NCI-H1092 (cell line): ENCODE measurements at regions not wholly inside any gene's neighbourhood (a gene's known extent, or its start where the extent isn't known, plus 50 kb on each side); places are given as distances from the start of the nearest gene placed in this dataset.
"Not testable (repeated sequence)": the region's sequence is repeated elsewhere in the genome, so short reads cannot be mapped to it uniquely, and the experiment has no call there.

Experiments
- DNase-seq: peaks from one replicate; lab custom pipeline; 2025; lab: John Stamatoyannopoulos, UW

DNA sequence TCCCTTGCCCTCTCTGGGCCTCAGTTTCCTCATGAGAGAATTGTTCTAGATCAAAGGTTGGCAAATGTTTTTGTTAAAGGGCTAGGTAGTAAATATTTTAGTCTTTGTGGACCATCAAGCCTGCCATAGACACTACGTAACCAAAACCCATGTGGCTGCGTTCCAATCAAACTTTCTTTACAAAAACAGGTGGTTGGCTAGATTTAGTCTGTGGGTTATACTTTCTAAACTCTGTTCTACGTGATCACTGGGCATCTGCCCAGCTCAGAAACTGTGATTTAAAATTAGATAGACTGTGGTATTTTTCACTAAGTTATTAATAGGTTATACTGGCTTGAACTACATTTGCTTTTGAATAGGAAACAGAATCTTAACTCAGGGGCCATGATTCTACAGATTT lies 149.8 kb upstream of the DCC start:
- DNase-seq, result no peak

DNA sequence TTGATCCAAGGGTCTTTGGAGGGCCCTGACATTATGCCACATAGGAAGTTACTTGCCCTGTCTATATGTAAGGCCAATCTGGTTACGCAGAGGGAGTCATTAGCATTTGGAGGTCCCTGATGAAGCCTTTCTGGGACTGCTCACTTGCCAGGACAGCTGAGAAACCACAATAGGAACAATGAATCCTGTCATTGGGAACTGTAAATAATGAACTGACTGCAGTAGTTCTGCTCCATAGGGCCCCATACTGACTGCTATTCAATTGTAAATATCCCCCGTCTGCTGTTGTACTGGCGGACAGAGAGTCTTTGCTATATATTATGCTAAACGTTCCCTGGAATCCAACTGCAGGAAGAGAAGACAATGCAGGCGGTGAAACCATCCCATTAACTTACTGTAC lies 149.4 kb upstream of the DCC start:
- no peak for DNase-seq

DNA sequence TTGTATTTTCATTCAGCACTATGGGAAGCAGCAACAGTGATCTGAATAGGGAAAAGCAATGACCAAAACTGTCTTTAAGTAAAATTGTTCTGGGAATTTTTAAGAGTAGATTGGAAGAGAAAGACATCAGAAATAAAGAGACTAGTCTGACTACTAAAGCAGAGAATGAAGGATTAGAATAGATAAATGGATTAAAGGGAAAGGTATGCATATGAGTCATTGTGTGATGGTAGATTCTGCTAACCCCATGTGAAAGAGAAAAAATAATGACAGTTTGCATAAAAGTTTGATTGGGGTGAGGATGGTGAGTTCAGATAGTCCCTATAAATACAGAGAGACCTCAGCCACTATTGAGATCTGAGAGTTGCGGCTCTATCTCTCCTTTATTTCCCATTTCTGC lies 139.6 kb upstream of the DCC start:
- no peak for DNase-seq

DNA sequence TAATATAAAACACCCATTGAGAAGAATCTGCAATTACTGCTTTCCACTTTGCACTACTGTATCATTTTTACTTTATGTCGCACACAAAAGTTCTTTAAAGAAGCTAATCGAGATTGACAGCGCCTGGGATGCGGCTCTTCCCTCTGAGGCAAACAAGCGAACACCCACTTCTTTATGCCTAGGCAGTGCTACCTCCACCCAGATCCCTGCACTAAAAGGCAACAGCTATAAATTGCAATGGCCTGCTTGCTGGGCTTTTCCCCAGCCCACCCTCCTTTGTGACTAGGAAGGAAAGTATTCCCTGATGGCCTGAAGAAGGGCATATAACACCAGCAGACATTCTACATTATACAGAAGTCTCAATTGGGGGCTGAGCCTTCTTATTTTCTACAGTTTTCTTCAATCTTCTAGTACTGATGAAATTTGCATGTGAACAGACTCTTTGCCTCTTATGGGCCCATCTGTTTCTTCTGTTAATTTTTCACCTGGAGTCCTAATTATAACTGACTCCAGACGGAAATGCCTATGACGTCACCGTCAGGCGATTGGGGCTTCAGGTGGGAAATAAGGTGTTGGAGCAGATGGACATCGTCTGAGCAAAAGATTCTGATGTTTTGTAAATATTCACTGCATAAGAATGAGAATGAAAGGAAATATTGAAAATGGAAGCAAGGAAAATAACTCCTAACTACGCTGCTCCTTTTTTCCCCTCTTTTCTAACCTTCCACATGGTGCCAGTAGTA lies 138.9 kb upstream of the DCC start:
- DNase-seq, result no peak

DNA sequence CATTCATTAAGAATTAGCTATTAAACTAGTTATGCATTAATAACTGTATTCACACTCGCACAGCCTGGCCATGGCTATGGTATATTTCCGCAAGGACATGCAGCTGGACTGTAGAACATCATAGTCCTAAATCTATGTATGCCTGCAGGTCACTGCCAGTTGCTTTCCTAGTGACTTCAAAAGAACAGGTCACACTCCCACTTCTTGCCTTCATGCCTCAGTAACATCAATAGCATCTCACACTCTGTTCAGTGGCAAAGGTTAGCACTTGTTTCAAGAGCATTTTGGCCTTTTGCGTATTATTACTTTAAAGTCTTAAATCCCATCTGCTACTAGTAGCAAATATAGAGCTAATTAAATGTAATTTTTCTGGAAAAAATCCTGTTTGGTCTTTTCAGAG lies 131.4 kb upstream of the DCC start:
- DNase-seq, result no peak

DNA sequence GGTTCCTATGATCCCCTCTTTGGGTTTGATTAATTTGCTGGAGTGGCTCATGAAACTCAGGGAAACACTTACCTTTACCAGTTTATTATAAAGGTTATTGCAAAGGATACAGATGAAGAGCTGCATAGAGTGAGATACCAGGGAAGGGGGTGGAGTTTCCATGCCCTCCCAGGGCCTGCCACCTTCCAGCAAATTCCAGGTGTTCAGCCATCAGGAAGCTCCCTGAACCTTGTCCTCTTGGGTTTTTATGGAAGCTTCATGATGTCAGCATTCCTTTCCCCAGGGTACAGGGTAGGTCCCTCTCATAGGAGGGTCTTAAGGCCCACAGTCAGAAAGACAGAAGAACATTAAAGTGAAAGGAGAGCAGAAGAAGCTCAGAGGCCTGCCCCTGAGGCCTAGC lies 123.9 kb upstream of the DCC start:
- no peak for DNase-seq

DNA sequence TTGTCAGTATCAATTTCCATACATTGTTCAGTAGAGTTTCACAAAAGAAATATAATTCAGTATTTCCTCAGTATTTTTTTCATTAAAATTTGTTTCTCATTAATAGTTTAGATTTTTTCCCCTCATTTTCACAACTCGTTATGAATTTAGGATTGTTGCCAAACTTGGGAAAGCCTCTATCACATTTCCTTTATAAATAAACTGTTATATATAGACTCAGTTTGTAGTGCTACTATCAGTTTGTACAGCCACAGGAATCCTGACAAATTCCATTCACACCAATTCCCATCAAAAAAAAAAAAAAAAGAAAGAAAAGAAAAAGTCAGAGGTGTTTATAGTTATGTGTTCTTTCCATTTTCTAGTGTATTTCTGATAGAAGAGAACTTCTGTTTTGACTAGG lies 123.3 kb upstream of the DCC start:
- DNase-seq, result no peak

DNA sequence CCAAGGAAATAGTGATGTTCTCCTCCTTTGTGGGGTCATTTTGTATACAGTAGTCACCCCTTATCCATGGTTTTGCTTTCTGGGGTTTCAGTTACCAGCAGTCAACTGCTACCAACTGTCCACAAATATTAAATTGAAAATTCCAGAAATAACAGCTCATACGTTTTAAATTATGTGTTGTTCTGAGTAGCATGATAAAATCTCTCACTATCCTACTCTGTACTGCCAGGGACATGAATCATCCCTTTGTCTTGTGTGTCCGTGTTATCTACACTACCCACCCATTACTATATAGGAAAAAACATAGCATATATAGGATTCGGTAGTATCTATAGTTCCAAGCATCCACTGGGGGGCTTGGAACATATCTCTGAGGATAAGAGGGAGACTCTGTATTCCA lies 120.9 kb upstream of the DCC start:
- DNase-seq, result no peak

DNA sequence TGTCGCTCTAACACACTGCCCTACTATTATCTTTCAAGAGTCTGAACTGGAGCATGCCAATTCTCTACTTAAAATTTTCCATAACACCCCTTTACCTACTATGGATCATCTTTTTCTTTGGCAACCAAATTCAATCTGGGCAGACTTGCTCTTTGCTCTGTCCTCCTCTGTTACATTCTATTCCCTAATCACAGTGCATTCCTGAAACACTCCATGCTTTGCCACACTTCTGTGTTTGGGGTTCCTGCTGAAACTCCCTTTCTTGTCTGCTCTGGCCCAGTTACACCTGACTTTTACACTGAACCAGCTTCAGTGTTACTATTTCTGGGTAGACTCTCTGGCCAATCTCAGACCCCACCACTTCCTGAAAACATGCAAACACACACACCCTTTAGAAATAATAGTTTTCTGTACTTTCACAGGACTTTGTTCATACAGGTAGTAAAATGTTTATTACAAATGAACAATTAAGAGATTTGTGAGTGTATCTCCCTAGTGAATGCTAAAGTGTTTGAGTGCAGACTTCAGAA lies 119.9 kb upstream of the DCC start:
- DNase-seq, result no peak

DNA sequence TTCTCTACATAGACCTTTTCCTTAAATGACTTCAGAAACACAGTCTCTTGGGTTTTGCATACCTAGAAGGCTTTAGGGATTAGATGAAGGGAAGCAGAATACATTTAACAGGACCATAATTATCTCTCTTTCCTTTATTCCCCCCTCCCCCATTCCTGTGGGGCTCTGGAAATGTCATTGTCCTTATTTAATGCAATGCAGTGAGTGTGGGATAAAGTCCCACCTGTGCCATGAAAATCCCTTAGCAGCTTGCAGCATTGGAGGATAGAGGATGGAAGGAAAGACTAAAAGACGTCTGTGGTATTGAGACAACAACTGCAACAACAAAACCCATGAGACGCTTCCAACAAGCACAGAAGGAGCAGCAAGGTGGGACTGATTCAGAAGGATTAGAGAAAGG lies 117.8 kb upstream of the DCC start:
- DNase-seq, result no peak

DNA sequence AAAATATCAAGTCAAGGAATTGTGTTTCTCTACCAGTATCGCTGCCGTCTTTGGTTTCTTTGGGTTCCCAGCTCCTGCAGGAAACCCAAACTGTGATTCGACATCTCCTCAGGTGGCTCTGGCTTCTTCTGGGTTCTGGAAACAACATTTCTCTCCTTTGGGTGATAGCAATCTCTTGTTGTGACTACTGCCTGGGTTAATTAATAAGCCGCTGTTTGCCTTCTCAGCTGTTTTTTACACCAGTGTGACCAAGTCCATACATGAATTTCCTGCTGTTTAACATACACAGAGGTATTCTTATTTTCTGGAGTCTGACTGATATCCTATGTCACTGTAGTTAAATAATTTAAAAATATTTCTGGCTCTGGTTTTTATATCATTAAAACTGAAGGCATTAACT lies 112.5 kb upstream of the DCC start:
- DNase-seq, result no peak

DNA sequence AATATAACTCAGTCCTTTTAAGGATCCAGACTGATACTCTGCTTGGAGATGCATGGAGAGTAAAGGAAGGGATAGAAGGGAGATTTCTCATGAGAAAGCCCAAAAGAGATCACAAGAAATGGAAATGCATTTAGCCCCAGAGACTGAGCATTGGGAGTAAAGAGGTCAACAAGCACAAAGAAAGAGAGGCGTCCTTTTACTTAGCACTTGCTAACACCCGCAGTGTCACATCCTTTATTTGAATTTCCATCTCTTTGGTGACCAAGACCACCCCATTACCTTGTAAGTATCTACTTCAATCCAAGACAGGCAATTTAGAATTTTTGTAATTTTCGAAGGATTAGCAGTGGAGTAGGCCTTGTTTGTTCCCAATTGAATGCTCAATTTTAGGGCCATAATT lies 111.8 kb upstream of the DCC start:
- no peak for DNase-seq

DNA sequence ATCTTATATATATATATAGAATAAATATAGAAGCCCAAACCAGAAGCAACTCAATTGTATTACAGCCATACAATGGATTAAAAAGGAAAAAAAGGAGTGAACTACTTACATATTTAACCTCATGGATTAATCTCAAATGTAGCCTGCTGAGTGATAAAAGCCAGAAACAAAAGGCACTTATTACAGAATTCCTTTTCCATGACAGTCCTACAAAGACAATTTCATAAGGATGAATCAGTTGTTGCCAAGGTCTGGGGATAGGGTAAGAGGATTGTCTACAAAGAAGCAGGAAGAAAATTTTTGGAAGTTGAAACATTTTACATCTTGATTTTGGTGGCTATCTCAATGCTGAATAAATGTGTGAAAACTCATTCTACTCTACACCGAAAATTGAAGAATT lies 103.9 kb upstream of the DCC start:
- DNase-seq, result no peak

DNA sequence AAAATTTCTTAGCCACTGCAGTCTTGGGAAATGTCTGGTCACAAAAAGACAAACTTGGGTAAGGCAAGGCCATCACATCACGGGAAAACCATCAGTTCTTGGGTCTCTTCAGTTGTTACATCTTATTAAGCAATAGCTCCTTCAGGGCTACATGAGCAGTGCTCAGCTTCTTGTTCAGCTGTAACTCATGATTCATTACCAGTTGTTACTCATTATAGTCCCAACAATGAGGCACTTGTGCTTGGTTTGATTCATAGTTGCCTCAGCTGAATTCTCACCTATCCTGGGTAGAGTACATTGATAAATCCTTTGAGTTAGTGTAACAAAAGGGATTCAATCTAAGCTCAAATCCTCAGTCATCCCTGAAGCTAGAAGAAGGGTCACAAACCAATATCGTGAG lies 102.4 kb upstream of the DCC start:
- DNase-seq, result no peak

DNA sequence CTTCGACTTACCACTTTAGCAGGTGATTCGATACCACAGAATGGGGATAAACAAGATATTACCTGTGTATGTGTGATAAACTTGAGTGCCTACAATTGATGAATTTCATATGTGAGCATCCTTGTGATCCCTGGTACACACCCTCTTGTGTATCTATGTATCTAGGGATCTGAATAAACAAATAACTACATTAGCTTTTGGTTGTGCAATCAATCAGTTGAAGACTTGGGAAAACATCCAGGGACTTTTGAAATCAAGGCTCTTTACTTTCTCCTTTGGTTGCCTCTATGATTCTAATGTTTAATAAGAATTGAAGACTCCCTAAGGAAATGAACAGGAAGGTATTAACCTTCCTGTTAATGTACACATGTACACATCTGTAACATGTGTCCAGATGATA lies 97.3 kb upstream of the DCC start:
- no peak for DNase-seq

DNA sequence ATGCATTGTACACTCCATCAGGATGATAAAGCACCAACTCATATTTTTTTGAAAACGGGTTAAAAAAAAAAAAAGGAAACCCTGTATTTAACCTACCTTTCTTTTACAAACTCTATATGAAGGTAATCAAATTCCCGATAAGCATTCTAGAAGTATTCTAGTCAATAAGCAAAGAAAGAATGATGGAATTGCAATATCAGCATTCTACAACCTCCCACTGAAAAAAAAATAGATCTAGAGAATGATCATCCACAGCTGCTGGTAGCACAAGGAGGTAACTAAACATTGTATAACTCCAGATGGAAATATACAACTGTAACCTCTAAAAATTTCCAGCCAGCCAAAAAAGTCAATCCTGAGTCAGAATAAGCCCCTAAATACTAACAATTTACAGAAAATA lies 95.3 kb upstream of the DCC start:
- no peak for DNase-seq

DNA sequence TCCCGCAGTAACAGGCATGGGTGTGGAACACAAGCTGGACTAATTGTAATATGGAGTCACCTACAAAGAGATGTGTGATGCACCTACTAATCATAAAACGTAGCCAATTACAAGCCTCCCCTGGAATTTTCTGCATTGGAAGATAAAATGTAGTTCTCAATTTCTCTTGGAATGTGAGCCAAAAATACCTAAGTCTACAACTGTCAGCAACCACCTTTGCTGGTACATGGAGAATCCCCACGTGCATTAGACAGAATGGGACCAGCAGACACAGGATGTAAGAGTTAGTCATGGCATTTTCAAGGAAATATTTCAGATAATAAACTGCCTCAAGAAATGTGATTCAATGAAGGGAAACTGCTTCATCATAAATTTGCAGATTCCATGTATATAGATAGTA lies 85.6 kb upstream of the DCC start:
- DNase-seq, result no peak

DNA sequence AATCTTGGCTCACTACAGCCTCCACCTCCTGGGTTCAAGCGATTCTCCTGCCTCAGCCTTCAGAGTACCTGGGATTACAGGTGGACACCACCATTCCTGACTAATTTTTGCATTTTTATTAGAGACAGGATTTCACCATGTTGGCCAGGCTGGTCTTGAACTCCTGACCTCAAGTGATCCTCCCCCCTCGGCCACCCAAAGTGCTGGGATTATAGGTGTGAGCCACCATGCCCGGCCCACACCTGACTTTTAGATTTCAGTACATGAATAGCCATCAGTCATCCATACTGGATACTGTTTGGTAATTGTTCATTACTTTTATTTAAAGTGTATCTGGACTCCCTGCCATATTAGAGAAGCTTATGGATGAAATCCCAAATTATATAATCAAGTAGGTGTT lies 82.6 kb upstream of the DCC start:
- DNase-seq, result not testable (repeated sequence)

DNA sequence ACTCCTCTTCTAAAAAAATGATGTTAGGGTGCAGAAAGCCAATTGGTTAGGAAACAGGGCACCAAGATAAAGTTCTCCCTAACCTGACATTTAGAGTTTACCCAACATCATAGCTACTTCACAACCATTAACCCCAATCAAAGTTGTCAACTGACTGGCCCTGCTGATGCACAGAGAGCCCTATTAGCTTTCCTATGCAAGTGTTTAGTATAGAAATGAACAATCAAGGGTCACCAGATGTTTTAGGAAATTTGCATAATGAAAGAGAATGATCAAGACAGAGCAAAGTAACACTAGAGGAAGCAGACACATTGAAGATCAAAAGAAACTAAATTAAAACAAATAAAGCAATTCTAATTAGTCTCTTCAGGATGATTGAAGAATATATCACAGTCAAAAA lies 64.2 kb upstream of the DCC start:
- DNase-seq, result no peak

DNA sequence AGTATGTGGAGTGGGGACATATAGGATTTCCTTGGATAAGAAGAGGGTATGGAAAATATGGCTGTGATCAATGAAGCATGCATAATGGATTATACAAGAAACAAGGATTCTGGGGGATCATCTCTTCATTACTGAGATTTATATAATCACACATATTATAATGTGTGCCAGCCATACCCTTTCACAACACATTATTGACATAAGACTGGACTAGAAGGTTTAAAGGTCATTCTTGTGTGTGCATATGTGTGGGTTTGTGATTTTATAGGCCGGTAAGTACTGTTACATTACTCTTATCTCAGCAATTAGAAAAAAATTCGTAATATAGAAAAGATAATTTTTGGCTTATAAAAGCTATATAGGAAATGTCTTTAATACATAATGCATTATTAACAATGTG lies 62.2 kb upstream of the DCC start:
- DNase-seq, result no peak

DNA sequence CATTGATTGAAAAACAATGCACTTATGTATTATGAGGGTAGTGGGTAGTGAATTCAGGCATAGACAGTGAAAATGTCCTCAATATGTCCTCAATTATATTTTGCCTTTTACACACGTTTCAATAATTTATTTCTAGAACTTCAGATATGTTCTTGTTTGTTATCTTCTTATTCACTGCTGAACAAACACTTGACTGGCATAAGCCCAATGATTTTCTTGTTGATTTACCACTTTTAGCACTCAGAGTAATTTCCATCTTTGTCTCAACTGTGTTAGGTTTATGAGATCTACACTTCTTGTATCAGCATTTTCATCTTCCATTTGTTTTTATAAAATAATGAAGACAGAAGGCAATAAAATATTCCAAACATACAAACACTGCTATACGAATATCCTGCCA lies 61.8 kb upstream of the DCC start:
- DNase-seq, result no peak

DNA sequence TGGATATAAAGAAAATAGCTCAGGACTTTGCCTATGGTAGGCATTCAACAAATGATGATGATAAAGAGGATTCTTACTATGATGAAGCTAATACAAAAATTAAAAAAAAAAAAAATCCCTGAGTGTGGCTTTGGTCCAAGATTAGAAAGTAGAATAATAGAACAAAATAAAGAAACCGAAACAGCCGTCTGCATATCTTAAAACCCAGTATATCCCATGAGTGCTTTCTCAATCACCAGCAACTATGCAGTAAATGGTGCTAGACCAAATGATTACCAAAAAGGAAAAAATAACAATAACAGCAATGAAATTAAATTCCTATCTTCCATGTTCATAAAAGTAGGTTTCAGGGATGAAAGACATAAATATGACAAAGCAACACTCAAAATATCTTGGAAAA lies 59.3 kb upstream of the DCC start:
- DNase-seq, result no peak

DNA sequence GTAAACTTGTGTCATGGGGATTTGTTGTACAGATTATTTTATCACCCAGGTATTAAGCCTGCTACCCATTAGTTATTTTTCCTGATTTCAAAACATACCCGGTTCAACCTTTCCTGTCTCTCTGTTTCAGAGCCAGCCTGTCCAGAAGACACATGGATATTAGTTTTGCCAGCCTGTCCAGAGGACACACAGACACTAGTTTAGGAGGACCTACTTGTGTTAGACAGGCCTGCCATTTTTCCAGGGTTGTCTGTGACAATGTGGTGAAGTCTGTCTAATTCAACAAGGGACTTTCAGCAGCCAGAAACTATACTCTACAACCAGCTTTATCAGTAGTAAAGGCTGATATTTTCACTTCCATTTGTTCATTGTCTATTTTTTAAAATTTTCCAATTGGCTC lies 56.1 kb upstream of the DCC start:
- DNase-seq, result no peak

DNA sequence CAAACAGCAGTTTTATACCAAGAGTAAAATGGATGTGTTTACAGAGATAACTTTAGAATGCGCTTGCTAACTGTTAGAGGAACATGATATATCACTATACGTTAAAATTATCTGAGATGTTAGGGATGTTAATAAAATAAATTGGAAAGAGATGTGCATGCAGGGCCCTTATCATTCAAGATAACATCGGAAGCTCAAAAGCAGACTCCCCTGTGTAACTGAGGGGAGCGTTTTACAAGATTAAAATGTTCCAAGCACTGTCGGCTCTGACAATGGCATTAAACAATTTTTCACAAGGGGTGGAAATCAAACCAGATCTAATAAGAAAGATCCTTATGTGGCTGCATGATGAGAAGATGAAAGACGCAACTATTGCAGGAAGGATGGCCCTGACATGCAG lies 53.3 kb upstream of the DCC start:
- DNase-seq, result no peak

DNA sequence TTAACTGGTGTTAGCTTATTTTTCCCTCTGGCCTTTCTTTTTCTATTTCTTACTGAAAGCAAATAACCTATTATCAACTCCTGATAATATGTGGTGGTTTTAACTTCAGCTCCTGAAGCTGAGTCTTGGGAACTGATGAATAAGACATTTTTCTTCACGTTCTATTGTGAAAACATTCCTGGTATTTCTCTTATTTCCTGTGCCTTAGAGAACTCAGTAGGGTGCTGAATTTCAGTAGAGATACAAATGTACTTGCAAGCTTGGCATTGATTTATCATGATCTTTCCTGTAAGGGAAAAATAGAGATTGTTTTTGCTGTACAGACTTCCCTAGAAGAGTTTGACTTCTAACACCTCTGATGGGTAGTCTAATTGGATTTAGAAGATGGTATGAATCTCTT lies 52.8 kb upstream of the DCC start:
- no peak for DNase-seq
